ENCODE measurements at regions not wholly inside any gene's neighbourhood (a gene's known extent, or its start where the extent isn't known, plus 50 kb on each side); places are given as distances from the start of the nearest gene placed in this dataset.

- no peak for FAIRE-seq
- ChIA-PET CTCF (no interaction called here), POLR2A (no interaction called here), SMC1A (ENCODE audit: uncharacterized antibody, unreplicated experiment) (no interaction called here), RAD21 (ENCODE audit: unreplicated experiment) (no interaction called here)
- Histone ChIP-seq H3K27ac (ENCODE audit: control insufficient read depth, insufficient read depth) (no peak overlapping the region), H3K4me1 (ENCODE audit: control insufficient read depth, insufficient read depth, low read length) (no peaks in the 10 kb centered on the region), H4K20me1 (ENCODE audit: control insufficient read depth, insufficient read depth) (no peaks in the 10 kb centered on the region), H3K36me3 (ENCODE audit: control insufficient read depth in 2 of 2, insufficient read depth in 2 of 2, low read length in 1 of 2) (no peaks in the 10 kb centered on the region), H3K4me2 (ENCODE audit: control insufficient read depth, insufficient read depth) (no peak overlapping the region), H3K4me3 (no peak overlapping the region), H3K9ac (ENCODE audit: control insufficient read depth, insufficient read depth, low read length) (no peak overlapping the region), H3K9me3 (replicated peaks; ENCODE audit: control insufficient read depth, insufficient read depth, low read length) (no peaks in the 10 kb centered on the region), H2AFZ (ENCODE audit: control insufficient read depth, low read depth, low read length) (no peak overlapping the region), H3K27me3 (replicated peaks in 1 of 2; ENCODE audit: control insufficient read depth in 2 of 2, insufficient read depth in 2 of 2, low read length in 1 of 2) (no peaks in the 10 kb centered on the region), H3K79me2 (ENCODE audit: control insufficient read depth, insufficient read depth, low read length) (no peaks in the 10 kb centered on the region)
- intact Hi-C loops (cut with micrococcal nuclease; ENCODE audit: unreplicated experiment): no loop called here
- TF ChIP-seq MLLT1 (IDR thresholded peaks at IDR 0.05) (no peak), STAT1 (conservative IDR thresholded peaks at IDR 0.05) (no peak), MYC (IDR thresholded peaks at IDR 0.05; ENCODE audit: insufficient read depth, insufficient read length, insufficient replicate concordance, low read length, severe bottlenecking) (no peak), TCF7 (IDR thresholded peaks at IDR 0.05; ENCODE audit: borderline replicate concordance) (no peak), CHD4 (IDR thresholded peaks at IDR 0.05) (no peak), ZNF687 (IDR thresholded peaks at IDR 0.05) (no peak), SREBF2 (IDR thresholded peaks at IDR 0.05; ENCODE audit: low read length) (no peak), CBX5 (IDR thresholded peaks at IDR 0.05; ENCODE audit: low read depth) (no peak), TBL1XR1 (IDR thresholded peaks at IDR 0.05; ENCODE audit: low read depth, low read length) (no peak), CHD1 (IDR thresholded peaks at IDR 0.05; ENCODE audit: low read depth, low read length) (no peak), RELB (IDR thresholded peaks at IDR 0.05; ENCODE audit: low read depth) (no peak), CTCF (IDR thresholded peaks at IDR 0.05 in 2 of 3, conservative IDR thresholded peaks at IDR 0.05 in 1 of 3; ENCODE audit: control insufficient read depth in 2 of 3, extremely low read depth in 1 of 3, insufficient read depth in 1 of 3, low read depth in 3 of 3, low read length in 3 of 3) (no peak), KLF5 (IDR thresholded peaks at IDR 0.05; ENCODE audit: partially characterized antibody) (no peak), HSF1 (IDR thresholded peaks at IDR 0.05; ENCODE audit: low read depth, low read length) (no peak), ZSCAN29 (IDR thresholded peaks at IDR 0.05) (no peak)
- BruUV-seq (replicated peaks): no TSS peak
- no peak for DNase-seq (ENCODE audit: low read depth, low spot score)
- WGBS (ENCODE audit: insufficient coverage, insufficient replicate concordance, low lambda C conversion rate, missing lambda C conversion rate): 43% methylated on average over 1 of the region's 1 CpG
- in situ Hi-C loops (cut with MboI): no loop called here
- no peak for ATAC-seq
Observed at GRCh38 chr11:38723361-38723760, 2125.3 kb upstream of the RAG2 start.

Measured in GM12878 (cell line).